ENCODE measurements at regions not wholly inside any gene's neighbourhood (a gene's known extent, or its start where the extent isn't known, plus 50 kb on each side); places are given as distances from the start of the nearest gene placed in this dataset.

DNA sequence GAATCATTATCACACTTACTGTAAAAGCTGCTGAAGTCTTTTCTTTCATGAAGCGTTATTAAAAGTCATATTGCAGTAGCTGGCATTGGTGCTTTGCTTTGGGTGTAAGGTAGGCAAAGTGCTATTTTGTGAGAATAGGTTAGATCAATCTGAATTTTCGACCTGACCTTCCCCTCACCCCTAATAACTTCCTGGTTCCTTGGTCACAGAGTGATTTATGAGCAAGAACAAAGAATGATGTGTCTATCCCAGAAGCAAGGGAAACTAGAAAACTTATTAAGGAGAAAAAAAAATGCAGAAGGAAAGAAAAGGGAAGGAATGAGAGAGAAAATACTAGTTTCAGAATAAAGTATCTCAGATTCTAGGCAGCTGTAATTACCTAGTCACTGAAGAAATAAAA lies 163.1 kb upstream of the MEIS1 start:
- TF ChIP-seq, protein P1, sequence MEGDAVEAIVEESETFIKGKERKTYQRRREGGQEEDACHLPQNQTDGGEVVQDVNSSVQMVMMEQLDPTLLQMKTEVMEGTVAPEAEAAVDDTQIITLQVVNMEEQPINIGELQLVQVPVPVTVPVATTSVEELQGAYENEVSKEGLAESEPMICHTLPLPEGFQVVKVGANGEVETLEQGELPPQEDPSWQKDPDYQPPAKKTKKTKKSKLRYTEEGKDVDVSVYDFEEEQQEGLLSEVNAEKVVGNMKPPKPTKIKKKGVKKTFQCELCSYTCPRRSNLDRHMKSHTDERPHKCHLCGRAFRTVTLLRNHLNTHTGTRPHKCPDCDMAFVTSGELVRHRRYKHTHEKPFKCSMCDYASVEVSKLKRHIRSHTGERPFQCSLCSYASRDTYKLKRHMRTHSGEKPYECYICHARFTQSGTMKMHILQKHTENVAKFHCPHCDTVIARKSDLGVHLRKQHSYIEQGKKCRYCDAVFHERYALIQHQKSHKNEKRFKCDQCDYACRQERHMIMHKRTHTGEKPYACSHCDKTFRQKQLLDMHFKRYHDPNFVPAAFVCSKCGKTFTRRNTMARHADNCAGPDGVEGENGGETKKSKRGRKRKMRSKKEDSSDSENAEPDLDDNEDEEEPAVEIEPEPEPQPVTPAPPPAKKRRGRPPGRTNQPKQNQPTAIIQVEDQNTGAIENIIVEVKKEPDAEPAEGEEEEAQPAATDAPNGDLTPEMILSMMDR (IDR thresholded peaks at IDR 0.05) = no peak
- no peak for TF ChIP-seq POLR2A (IDR thresholded peaks at IDR 0.05)
